Endodermal cell (in vitro differentiated cells): ENCODE measurements at regions not wholly inside any gene's neighbourhood (a gene's known extent, or its start where the extent isn't known, plus 50 kb on each side); places are given as distances from the start of the nearest gene placed in this dataset.

ENCODE experiments used
- DNase-seq: peaks from one replicate; pipeline ENCODE4 v3.0.0-alpha.2; 2017
- H3K27ac ChIP-seq: 2 replicates; pipeline ENCODE4 v1.5.1; 2013; ENCODE audit warnings: mild to moderate bottlenecking, low read depth, low read length, moderate library complexity
- H3K27me3 ChIP-seq: 2 replicates; pipeline ENCODE4 v1.6.1; 2013; ENCODE audit warnings: mild to moderate bottlenecking, low read length, moderate library complexity; ENCODE audit not compliant: insufficient read depth, control insufficient read depth, poor library complexity, severe bottlenecking
- H3K36me3 ChIP-seq: 2 replicates; pipeline ENCODE4 v1.7.0; 2013; ENCODE audit warnings: mild to moderate bottlenecking, low read length, moderate library complexity; ENCODE audit not compliant: control insufficient read depth, insufficient read depth
- H3K4me1 ChIP-seq: one replicate; pipeline ENCODE4 v1.7.0; 2013; ENCODE audit warnings: low read length; ENCODE audit not compliant: control insufficient read depth, insufficient read depth
- H3K4me3 ChIP-seq: 2 replicates; pipeline ENCODE4 v1.5.1; 2013; ENCODE audit warnings: mild to moderate bottlenecking, low read length, moderate library complexity
- H3K9ac ChIP-seq: 2 replicates; pipeline ENCODE4 v1.6.1; 2013; ENCODE audit warnings: mild to moderate bottlenecking, low read length, moderate library complexity; ENCODE audit not compliant: poor library complexity, severe bottlenecking; ENCODE audit errors: extremely low read depth
- H3K9me3 ChIP-seq: 2 replicates; pipeline ENCODE4 v1.6.1; 2013; ENCODE audit warnings: mild to moderate bottlenecking, low read length, moderate library complexity; ENCODE audit not compliant: control insufficient read depth
- H3K27ac Mint-ChIP-seq: 2 replicates; pipeline ENCODE4 v1.8.0; 2020; ENCODE audit warnings: mixed read lengths
- H3K27me3 Mint-ChIP-seq: 2 replicates; pipeline ENCODE4 v1.8.0; 2021; ENCODE audit warnings: mild to moderate bottlenecking, mixed read lengths; ENCODE audit not compliant: insufficient read depth
- H3K36me3 Mint-ChIP-seq: 2 replicates; pipeline ENCODE4 v1.8.0; 2020; ENCODE audit warnings: low read depth, mixed read lengths
- H3K4me1 Mint-ChIP-seq: 2 replicates; pipeline ENCODE4 v1.8.0; 2020; ENCODE audit warnings: mixed read lengths
- H3K4me3 Mint-ChIP-seq: 2 replicates; pipeline ENCODE4 v1.8.0; 2020; ENCODE audit warnings: mild to moderate bottlenecking, moderate library complexity, mixed read lengths
- H3K9me3 Mint-ChIP-seq: 2 replicates; pipeline ENCODE4 v1.8.0; 2020; ENCODE audit warnings: mild to moderate bottlenecking, mixed read lengths
- WGBS, 2 experiments: methylation state at CpG; one replicate each; pipeline versions ENCODE4 v1.1.5 to v1.1.7; 2013; ENCODE audit warnings: missing lambda C conversion rate in 2 of 2, mixed read lengths in 1 of 2; ENCODE audit not compliant: insufficient coverage in 1 of 2, insufficient read length in 1 of 2; 5-methylcytosine and 5-hydroxymethylcytosine counted together
- TF ChIP-seq, protein P1 (sequence below): fragments of 200-600 bp; sonication (generic); conservative IDR thresholded peaks from 2 replicates; pipeline ENCODE4 v1.5.0; 2021; ENCODE audit warnings: antibody characterized with exemption, mild to moderate bottlenecking

DNA sequence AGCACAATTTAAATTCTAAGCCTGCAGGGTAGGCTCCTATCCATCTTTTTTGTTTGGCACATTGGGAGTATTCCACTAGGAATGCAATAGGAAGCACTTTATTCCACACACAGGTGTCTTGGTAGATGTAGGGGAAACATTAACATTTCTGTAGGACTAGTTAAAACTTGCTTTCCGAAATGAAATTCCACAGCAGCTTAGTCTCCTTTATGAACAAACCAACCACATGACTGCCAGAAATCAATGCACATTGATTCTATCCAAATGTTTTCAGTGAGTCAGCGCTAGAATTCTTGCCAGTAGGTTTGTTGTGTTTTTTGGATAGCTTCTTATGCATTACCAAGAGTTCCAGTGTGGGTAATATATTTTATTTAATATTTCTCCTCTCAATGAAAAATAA is 207.9 kb upstream of the CSNK1A1L start:
- DNase-seq: no peak
- Mint-ChIP-seq H3K9me3 (no peaks in the 10 kb centered on the region), H3K36me3 (no peaks in the 10 kb centered on the region), H3K27ac (no peak overlapping the region), H3K4me1 (peaks cover 4% of the 10 kb centered on the region), H3K27me3 (no peaks in the 10 kb centered on the region), H3K4me3 (no peak overlapping the region)
- Histone ChIP-seq H3K4me1 (no peaks in the 10 kb centered on the region), H3K36me3 (no peaks in the 10 kb centered on the region), H3K4me3 (no peak overlapping the region), H3K9me3 (no peaks in the 10 kb centered on the region), H3K9ac (no peak overlapping the region), H3K27me3 (no peaks in the 10 kb centered on the region), H3K27ac (no peak overlapping the region)
- TF ChIP-seq, protein P1, sequence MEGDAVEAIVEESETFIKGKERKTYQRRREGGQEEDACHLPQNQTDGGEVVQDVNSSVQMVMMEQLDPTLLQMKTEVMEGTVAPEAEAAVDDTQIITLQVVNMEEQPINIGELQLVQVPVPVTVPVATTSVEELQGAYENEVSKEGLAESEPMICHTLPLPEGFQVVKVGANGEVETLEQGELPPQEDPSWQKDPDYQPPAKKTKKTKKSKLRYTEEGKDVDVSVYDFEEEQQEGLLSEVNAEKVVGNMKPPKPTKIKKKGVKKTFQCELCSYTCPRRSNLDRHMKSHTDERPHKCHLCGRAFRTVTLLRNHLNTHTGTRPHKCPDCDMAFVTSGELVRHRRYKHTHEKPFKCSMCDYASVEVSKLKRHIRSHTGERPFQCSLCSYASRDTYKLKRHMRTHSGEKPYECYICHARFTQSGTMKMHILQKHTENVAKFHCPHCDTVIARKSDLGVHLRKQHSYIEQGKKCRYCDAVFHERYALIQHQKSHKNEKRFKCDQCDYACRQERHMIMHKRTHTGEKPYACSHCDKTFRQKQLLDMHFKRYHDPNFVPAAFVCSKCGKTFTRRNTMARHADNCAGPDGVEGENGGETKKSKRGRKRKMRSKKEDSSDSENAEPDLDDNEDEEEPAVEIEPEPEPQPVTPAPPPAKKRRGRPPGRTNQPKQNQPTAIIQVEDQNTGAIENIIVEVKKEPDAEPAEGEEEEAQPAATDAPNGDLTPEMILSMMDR: no peak
- 88% methylated on average over 2 of the region's 2 CpGs; no CpG with 5 or more reads in 1 of the 2 experiments for WGBS, 2 experiments

DNA sequence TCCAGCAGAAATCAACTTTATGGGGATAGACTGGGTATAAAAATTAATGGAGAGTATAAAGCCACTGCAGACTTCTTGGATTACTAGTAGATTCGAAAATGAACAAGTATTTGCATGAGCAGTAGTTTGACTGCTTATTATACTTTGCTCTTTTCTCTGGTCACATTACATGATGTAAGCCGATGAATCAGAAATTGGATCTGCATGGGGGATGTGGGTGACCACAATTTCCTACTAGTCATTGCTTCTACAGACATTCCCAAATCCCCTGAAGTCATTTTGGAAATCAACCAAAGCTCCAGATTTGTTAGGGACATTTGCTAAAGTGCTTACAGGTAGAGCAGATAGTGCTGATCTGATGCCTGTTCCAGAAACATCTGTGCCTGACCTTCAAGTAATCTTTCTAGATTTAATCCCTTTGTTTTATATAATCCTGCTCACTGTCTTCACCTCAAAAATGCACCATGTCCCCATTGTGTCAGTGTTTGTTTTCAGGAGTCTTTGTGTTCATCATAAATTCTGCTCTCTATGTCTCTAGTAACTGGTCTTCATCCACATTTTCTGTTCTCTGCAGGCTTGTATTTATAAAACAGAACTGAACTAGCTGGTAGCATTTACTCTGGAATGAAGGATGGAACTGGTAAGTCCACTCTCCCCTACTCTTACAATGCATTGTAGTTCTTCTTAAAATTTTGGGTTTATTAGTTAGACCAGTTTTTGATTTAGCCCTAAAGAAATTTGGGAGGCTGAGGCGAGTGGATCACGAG is 201.5 kb upstream of the CSNK1A1L start:
- H3K9me3 ChIP-seq: no peaks in the 10 kb centered on the region
- Mint-ChIP-seq H3K4me1 (peaks cover 19% of the 10 kb centered on the region), H3K9me3 (no peaks in the 10 kb centered on the region), H3K36me3 (no peaks in the 10 kb centered on the region), H3K27ac (peak overlapping the region; percentile 3), H3K4me3 (no peak overlapping the region), H3K27me3 (no peaks in the 10 kb centered on the region)
- no peaks in the 10 kb centered on the region for H3K27me3 ChIP-seq
- no peak overlapping the region for H3K9ac ChIP-seq
- no peak for DNase-seq
- 86 to 97% methylated on average over 3 to 4 of the region's 4 CpGs for WGBS, 2 experiments
- no peaks in the 10 kb centered on the region for H3K36me3 ChIP-seq
- H3K4me1 ChIP-seq: no peaks in the 10 kb centered on the region
- H3K27ac ChIP-seq: no peak overlapping the region
- H3K4me3 ChIP-seq: no peak overlapping the region
- TF ChIP-seq, protein P1: no peak

DNA sequence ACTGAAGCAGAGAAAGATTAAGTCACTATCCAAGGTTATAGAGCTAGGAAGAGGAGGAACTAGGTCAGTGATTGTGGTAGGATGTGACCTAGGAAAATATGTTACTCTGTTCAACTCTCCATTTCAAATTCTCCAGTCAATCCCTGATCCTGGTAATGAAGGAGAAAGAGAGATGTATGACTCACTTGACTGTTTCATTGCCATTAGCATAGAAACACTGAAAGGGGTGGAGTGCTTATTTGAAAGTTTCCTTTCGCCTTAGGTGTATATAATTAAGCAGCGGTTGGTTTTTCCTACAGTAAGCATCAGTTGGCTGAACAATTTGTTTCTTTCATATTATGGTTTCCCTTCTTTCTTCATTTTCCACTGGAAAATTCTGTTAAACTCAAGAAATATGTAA is 198.1 kb upstream of the CSNK1A1L start:
- Mint-ChIP-seq H3K9me3 (no peaks in the 10 kb centered on the region), H3K4me3 (no peak overlapping the region), H3K4me1 (peaks cover 34% of the 10 kb centered on the region), H3K27me3 (no peaks in the 10 kb centered on the region), H3K36me3 (no peaks in the 10 kb centered on the region), H3K27ac (no peak overlapping the region)
- 100% methylated on average over 2 of the region's 2 CpGs; no CpG with 5 or more reads in 1 of the 2 experiments for WGBS, 2 experiments
- H3K36me3 ChIP-seq: no peaks in the 10 kb centered on the region
- H3K9me3 ChIP-seq: no peaks in the 10 kb centered on the region
- no peak overlapping the region for H3K4me3 ChIP-seq
- H3K4me1 ChIP-seq: peaks cover 9% of the 10 kb centered on the region
- no peaks in the 10 kb centered on the region for H3K27me3 ChIP-seq
- H3K27ac ChIP-seq: no peak overlapping the region
- H3K9ac ChIP-seq: no peak overlapping the region
- no peak for DNase-seq
- TF ChIP-seq, protein P1: no peak
